ENCODE measurements at regions not wholly inside any gene's neighbourhood (a gene's known extent, or its start where the extent isn't known, plus 50 kb on each side); places are given as distances from the start of the nearest gene placed in this dataset.
A peak's percentile ranks its signal among the peaks of the same experiment; 100 is the strongest.

DNA sequence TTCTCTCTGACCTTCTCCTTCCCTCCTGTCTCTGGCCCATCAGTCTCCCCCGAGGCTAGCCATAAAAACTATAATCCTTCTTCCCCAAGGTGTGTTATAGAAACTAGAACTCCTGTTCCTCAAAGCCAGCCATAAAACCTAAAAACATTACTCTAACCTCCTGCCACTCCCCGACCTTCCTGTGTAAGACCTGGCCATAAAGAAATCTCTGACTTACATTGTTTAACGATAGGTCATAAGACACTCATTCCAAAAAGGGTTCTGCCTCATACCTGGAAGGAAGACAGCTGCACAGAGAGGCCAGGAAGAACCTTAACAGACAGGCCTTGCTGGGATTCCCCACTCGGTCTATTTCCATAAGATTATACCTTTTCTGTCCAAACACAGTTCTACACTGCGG is 70.9 kb upstream of the EEA1 start:
- H3K4me3 ChIP-seq: no peak overlapping the region
- no peaks in the 10 kb centered on the region for H3K9me3 ChIP-seq
- DNase-seq: no peak
- TF ChIP-seq, protein P1, sequence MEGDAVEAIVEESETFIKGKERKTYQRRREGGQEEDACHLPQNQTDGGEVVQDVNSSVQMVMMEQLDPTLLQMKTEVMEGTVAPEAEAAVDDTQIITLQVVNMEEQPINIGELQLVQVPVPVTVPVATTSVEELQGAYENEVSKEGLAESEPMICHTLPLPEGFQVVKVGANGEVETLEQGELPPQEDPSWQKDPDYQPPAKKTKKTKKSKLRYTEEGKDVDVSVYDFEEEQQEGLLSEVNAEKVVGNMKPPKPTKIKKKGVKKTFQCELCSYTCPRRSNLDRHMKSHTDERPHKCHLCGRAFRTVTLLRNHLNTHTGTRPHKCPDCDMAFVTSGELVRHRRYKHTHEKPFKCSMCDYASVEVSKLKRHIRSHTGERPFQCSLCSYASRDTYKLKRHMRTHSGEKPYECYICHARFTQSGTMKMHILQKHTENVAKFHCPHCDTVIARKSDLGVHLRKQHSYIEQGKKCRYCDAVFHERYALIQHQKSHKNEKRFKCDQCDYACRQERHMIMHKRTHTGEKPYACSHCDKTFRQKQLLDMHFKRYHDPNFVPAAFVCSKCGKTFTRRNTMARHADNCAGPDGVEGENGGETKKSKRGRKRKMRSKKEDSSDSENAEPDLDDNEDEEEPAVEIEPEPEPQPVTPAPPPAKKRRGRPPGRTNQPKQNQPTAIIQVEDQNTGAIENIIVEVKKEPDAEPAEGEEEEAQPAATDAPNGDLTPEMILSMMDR (IDR thresholded peaks at IDR 0.05): no peak
- WGBS, 2 donors: 94 to 96% methylated on average over 5 of the region's 5 CpGs
- H3K4me1 ChIP-seq: peaks cover 0 to 14% (median 6%) of the 10 kb centered on the region in 9 donors
- no peaks in the 10 kb centered on the region for H3K27me3 ChIP-seq
- intact Hi-C loops (cut with DNase I): no loop called here
- no peak overlapping the region for H3K27ac ChIP-seq
- H3K36me3 ChIP-seq: no peaks in the 10 kb centered on the region
- no peak for ATAC-seq

DNA sequence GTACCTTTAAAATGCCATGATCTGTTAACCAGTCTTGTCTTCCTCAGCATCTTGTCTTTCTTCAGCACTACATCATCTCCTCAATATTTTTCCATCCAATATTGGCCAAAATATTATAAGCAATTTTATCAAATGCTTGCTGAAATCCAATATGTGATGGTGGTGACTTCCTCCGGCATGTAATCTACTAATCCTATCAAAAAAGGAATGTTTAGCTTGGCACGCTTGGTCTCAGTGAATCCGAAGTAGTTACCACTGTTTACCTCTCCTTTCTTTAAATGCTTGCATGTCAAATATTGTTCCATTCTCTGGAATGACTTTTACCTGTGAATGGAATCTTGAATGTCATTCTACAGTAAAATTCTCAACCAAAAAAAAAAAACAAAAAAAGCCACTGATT is 72.3 kb upstream of the EEA1 start:
- Histone ChIP-seq H3K36me3 (no peaks in the 10 kb centered on the region), H3K27me3 (no peaks in the 10 kb centered on the region), H3K4me3 (no peak overlapping the region), H3K27ac (no peak overlapping the region), H3K4me1 (peaks cover 0 to 14% (median 6%) of the 10 kb centered on the region in 9 donors), H3K9me3 (no peaks in the 10 kb centered on the region)
- TF ChIP-seq, protein P1 (IDR thresholded peaks at IDR 0.05): no peak
- WGBS, 2 donors: 78 to 84% methylated on average over 3 of the region's 3 CpGs
- no peak for ATAC-seq
- intact Hi-C loops (cut with DNase I): no loop called here
- DNase-seq: no peak

DNA sequence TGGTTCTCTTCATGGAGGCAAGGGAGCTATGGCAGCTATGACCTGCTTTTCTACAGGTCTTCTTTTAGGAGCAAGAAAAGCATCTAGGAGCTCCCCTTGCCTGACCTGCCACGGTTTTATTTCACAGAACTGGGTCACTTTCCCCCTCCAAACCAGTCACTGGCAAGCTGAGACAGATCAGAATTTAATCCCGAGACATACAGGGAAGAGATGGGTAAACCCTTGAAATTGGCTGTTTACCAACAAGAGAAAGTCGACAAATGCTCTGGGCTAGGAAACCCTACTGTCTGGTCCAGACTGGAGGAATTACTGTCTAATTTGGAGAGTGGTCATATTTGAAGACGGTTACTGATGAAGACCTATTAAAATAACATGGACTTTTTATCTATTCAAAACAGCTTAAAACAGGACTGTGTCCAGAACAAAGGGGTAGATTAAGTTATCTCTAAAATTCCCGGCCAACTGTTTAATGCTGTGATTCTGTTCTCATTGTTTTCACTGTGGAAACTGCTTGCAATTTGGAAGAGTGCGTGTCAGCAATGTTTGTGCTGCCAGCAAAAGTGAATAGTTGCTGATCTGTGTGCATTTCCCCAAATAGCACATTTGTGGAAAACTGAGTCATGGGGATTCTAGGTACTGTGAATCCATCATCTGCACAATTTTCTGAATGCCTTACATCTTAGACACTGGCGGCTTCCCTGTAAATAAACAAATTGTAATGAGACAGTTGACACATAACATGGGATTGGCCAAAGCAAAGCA is 73.4 kb upstream of the EEA1 start:
- H3K36me3 ChIP-seq: no peaks in the 10 kb centered on the region
- TF ChIP-seq, protein P1 (IDR thresholded peaks at IDR 0.05): no peak
- peak in 1 of 2 donors; percentile 32 for DNase-seq
- 41 to 49% methylated on average over 7 of the region's 7 CpGs for WGBS, 2 donors
- H3K27ac ChIP-seq: peak overlapping the region in 3 of 10 donors; percentile 31 to 53 (median 35)
- no peaks in the 10 kb centered on the region for H3K9me3 ChIP-seq
- peak; percentile 16 to 77 (median 69) for ATAC-seq
- peaks cover 0 to 14% (median 6%) of the 10 kb centered on the region in 9 donors for H3K4me1 ChIP-seq
- no peak overlapping the region for H3K4me3 ChIP-seq
- H3K27me3 ChIP-seq: no peaks in the 10 kb centered on the region
- intact Hi-C loops (cut with DNase I): no loop called here

DNA sequence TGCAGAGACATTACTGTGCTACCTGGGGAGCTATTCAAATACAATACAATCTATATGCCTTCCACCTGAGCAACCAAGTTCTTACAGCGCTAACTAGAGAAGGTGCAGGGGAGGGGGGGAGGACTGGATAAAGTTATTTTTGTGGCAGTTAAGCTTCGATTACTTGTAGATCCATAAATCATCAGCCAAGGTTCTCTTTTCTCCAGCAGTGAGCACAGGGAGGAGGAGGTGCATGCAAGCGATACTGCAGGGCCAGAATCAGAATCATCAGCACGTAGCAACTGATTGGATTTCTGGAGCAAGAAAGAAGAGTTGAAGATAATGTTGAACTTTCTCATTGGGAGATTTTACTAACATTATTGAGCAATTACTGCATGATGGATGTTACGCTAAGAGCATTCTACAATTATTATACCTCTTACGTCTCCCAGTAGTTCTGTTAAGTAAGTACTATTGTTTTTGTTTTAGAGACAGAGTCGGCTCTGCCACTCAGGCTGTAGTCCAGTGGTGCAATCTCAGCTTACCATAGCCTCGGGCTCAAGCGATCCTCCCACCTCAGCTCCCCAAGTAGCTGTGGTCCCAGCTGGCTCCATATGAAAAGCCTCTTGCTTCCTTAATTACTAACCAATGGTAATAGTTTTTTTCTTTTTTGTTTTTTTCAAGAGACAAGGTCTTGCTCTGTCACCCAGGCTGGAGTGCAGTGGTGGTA is 74.6 kb upstream of the EEA1 start:
- WGBS, 2 donors: 80 to 85% methylated on average over 9 of the region's 9 CpGs
- no peak for ATAC-seq

More for the DNA sequence above, 74.6 kb upstream of the EEA1 start:
- Histone ChIP-seq H3K9me3 (no peaks in the 10 kb centered on the region), H3K4me3 (no peak overlapping the region), H3K36me3 (no peaks in the 10 kb centered on the region), H3K27me3 (no peaks in the 10 kb centered on the region), H3K27ac (no peak overlapping the region), H3K4me1 (peaks cover 0 to 14% (median 6%) of the 10 kb centered on the region in 9 donors)
- no peak for DNase-seq
- TF ChIP-seq, protein P1 (IDR thresholded peaks at IDR 0.05): no peak
- intact Hi-C loops (cut with DNase I): no loop called here

All from heart right ventricle (tissue), 16 donors.